Kidney epithelial cell (primary cell): ENCODE measurements at regions not wholly inside any gene's neighbourhood (a gene's known extent, or its start where the extent isn't known, plus 50 kb on each side); places are given as distances from the start of the nearest gene placed in this dataset.

ENCODE experiments used
- DNase-seq: peaks from one replicate; pipeline ENCODE4 v3.0.0-alpha.2; 2010; ENCODE audit warnings: low read depth
- H3K27me3 ChIP-seq: 2 replicates; pipeline ENCODE4 v1.6.0; 2011; ENCODE audit warnings: low read length; ENCODE audit not compliant: control insufficient read depth, insufficient read depth
- H3K36me3 ChIP-seq: 2 replicates; pipeline ENCODE4 v1.5.1; 2011; ENCODE audit warnings: low read length; ENCODE audit not compliant: control insufficient read depth, insufficient read depth
- H3K4me3 ChIP-seq: 2 replicates; pipeline ENCODE4 v1.5.1; 2011; ENCODE audit warnings: low read depth, mild to moderate bottlenecking, control low read depth, low read length
- CTCF ChIP-seq: IDR thresholded peaks from 2 replicates; pipeline ENCODE4 v1.5.1; 2011; ENCODE audit warnings: mild to moderate bottlenecking, moderate library complexity, low read length, control low read depth, inconsistent platforms; ENCODE audit not compliant: insufficient read depth, poor library complexity, severe bottlenecking

GRCh38 chr2:193693758-193694157, 1499.0 kb upstream of the TMEFF2 start:
- Histone ChIP-seq H3K36me3 (no peaks in the 10 kb centered on the region), H3K27me3 (no peaks in the 10 kb centered on the region), H3K4me3 (no peak overlapping the region)
- no peak for TF ChIP-seq CTCF
- DNase-seq, result no peak

- H3K4me3 ChIP-seq, result no peak overlapping the region
- no peaks in the 10 kb centered on the region for H3K27me3 ChIP-seq
- TF ChIP-seq CTCF, result no peak
- DNase-seq, result no peak
- H3K36me3 ChIP-seq, result no peaks in the 10 kb centered on the region
Measured at GRCh38 chr2:193690572-193690971, 1495.8 kb upstream of the TMEFF2 start.

- Histone ChIP-seq H3K27me3 (no peaks in the 10 kb centered on the region), H3K4me3 (no peak overlapping the region), H3K36me3 (no peaks in the 10 kb centered on the region)
- TF ChIP-seq CTCF, result no peak
- no peak for DNase-seq
Measured at GRCh38 chr2:193687195-193687594, 1492.5 kb upstream of the TMEFF2 start.

- Histone ChIP-seq H3K36me3 (no peaks in the 10 kb centered on the region), H3K4me3 (no peak overlapping the region), H3K27me3 (no peaks in the 10 kb centered on the region)
- no peak for DNase-seq
- no peak for TF ChIP-seq CTCF
Measured at GRCh38 chr2:193679847-193680246, 1485.1 kb upstream of the TMEFF2 start.

GRCh38 chr2:193670478-193670877, 1475.7 kb upstream of the TMEFF2 start:
- no peak for TF ChIP-seq CTCF
- Histone ChIP-seq H3K4me3 (no peak overlapping the region), H3K27me3 (no peaks in the 10 kb centered on the region), H3K36me3 (no peaks in the 10 kb centered on the region)
- DNase-seq, result no peak

- Histone ChIP-seq H3K36me3 (no peaks in the 10 kb centered on the region), H3K4me3 (no peak overlapping the region), H3K27me3 (no peaks in the 10 kb centered on the region)
- no peak for DNase-seq
- no peak for TF ChIP-seq CTCF
Measured at GRCh38 chr2:193668557-193669323, 1474.0 kb upstream of the TMEFF2 start.
